ENCODE measurements at regions not wholly inside any gene's neighbourhood (a gene's known extent, or its start where the extent isn't known, plus 50 kb on each side); places are given as distances from the start of the nearest gene placed in this dataset.

- no peak overlapping the region for H2AFZ ChIP-seq (ENCODE audit: low read depth, low read length)
- H3K9me3 ChIP-seq (ENCODE audit: insufficient read depth, low read length, severe bottlenecking): no peaks in the 10 kb centered on the region
- no peak for TF ChIP-seq CTCF (IDR thresholded peaks at IDR 0.05; ENCODE audit: borderline replicate concordance, extremely low read depth, low read length, poor library complexity, severe bottlenecking)
- TF ChIP-seq EZH2 (IDR thresholded peaks at IDR 0.05; ENCODE audit: borderline replicate concordance, low read depth, low read length, severe bottlenecking): no peak
- H3K4me2 ChIP-seq (ENCODE audit: insufficient read depth, low read length): no peak overlapping the region
- no peak overlapping the region for H3K4me3 ChIP-seq (ENCODE audit: low read depth in 1 of 2, low read length in 2 of 2)
- no peaks in the 10 kb centered on the region for H3K79me2 ChIP-seq (ENCODE audit: insufficient read depth, low read length)
- no peak for DNase-seq
- ATAC-seq (ENCODE audit: insufficient read depth, low read depth): no peak
- no peaks in the 10 kb centered on the region for H3K36me3 ChIP-seq (ENCODE audit: insufficient read depth, low read length)
- H4K20me1 ChIP-seq (ENCODE audit: insufficient read depth, low read length): no peaks in the 10 kb centered on the region
- H3K27ac ChIP-seq (ENCODE audit: low read length): no peak overlapping the region
- no peak overlapping the region for H3K9ac ChIP-seq (ENCODE audit: low read depth, low read length)
- H3K27me3 ChIP-seq (ENCODE audit: insufficient read depth, low read length, poor library complexity): no peaks in the 10 kb centered on the region
- H3K4me1 ChIP-seq (ENCODE audit: insufficient read depth, low read length): no peaks in the 10 kb centered on the region
Observed at GRCh38 chr10:61081301-61081700, 137.3 kb upstream of the RHOBTB1 start.

- Histone ChIP-seq H3K9me3 (ENCODE audit: insufficient read depth, low read length, severe bottlenecking) (no peaks in the 10 kb centered on the region), H3K9ac (ENCODE audit: low read depth, low read length) (no peak overlapping the region), H3K27ac (ENCODE audit: low read length) (no peak overlapping the region), H2AFZ (ENCODE audit: low read depth, low read length) (no peak overlapping the region), H3K79me2 (ENCODE audit: insufficient read depth, low read length) (no peaks in the 10 kb centered on the region), H3K27me3 (ENCODE audit: insufficient read depth, low read length, poor library complexity) (no peaks in the 10 kb centered on the region), H3K4me1 (ENCODE audit: insufficient read depth, low read length) (no peaks in the 10 kb centered on the region), H4K20me1 (ENCODE audit: insufficient read depth, low read length) (no peaks in the 10 kb centered on the region), H3K4me2 (ENCODE audit: insufficient read depth, low read length) (no peak overlapping the region), H3K36me3 (ENCODE audit: insufficient read depth, low read length) (no peaks in the 10 kb centered on the region), H3K4me3 (ENCODE audit: low read depth in 1 of 2, low read length in 2 of 2) (no peak overlapping the region)
- no peak for ATAC-seq (ENCODE audit: insufficient read depth, low read depth)
- TF ChIP-seq EZH2 (IDR thresholded peaks at IDR 0.05; ENCODE audit: borderline replicate concordance, low read depth, low read length, severe bottlenecking) (no peak), CTCF (IDR thresholded peaks at IDR 0.05; ENCODE audit: borderline replicate concordance, extremely low read depth, low read length, poor library complexity, severe bottlenecking) (no peak)
- DNase-seq: no peak
Observed at GRCh38 chr10:61078542-61079275, 134.7 kb upstream of the RHOBTB1 start.

GRCh38 chr10:61076572-61077114 lies 132.7 kb upstream of the RHOBTB1 start:
- H3K4me1 ChIP-seq (ENCODE audit: insufficient read depth, low read length): no peaks in the 10 kb centered on the region
- no peaks in the 10 kb centered on the region for H3K27me3 ChIP-seq (ENCODE audit: insufficient read depth, low read length, poor library complexity)
- no peak for DNase-seq
- H2AFZ ChIP-seq (ENCODE audit: low read depth, low read length): no peak overlapping the region
- no peaks in the 10 kb centered on the region for H3K9me3 ChIP-seq (ENCODE audit: insufficient read depth, low read length, severe bottlenecking)
- no peak overlapping the region for H3K4me2 ChIP-seq (ENCODE audit: insufficient read depth, low read length)
- no peak overlapping the region for H3K9ac ChIP-seq (ENCODE audit: low read depth, low read length)
- no peak overlapping the region for H3K4me3 ChIP-seq (ENCODE audit: low read depth in 1 of 2, low read length in 2 of 2)
- ATAC-seq (ENCODE audit: insufficient read depth, low read depth): no peak
- no peaks in the 10 kb centered on the region for H4K20me1 ChIP-seq (ENCODE audit: insufficient read depth, low read length)
- H3K36me3 ChIP-seq (ENCODE audit: insufficient read depth, low read length): no peaks in the 10 kb centered on the region
- H3K27ac ChIP-seq (ENCODE audit: low read length): no peak overlapping the region
- no peak for TF ChIP-seq CTCF (IDR thresholded peaks at IDR 0.05; ENCODE audit: borderline replicate concordance, extremely low read depth, low read length, poor library complexity, severe bottlenecking)
- no peak for TF ChIP-seq EZH2 (IDR thresholded peaks at IDR 0.05; ENCODE audit: borderline replicate concordance, low read depth, low read length, severe bottlenecking)
- H3K79me2 ChIP-seq (ENCODE audit: insufficient read depth, low read length): no peaks in the 10 kb centered on the region
